GM23338 (cell line): ENCODE measurements at regions not wholly inside any gene's neighbourhood (a gene's known extent, or its start where the extent isn't known, plus 50 kb on each side); places are given as distances from the start of the nearest gene placed in this dataset.

Experiments used
- EZH2 ChIP-seq: fragments of 200-600 bp; sonication (generic); IDR thresholded peaks from one replicate; pipeline ENCODE4 v1.8.0; 2017; ENCODE audit warnings: antibody characterized with exemption, mild to moderate bottlenecking, low read depth; ENCODE audit not compliant: unreplicated experiment
- JUNB ChIP-seq: IDR thresholded peaks from one replicate; pipeline ENCODE4 v1.6.1; 2016; ENCODE audit warnings: antibody characterized with exemption; ENCODE audit not compliant: unreplicated experiment
- STAT1 ChIP-seq: IDR thresholded peaks from one replicate; pipeline ENCODE4 v1.6.1; 2016; ENCODE audit warnings: antibody characterized with exemption; ENCODE audit not compliant: unreplicated experiment
- TF ChIP-seq, protein P1 (sequence below): IDR thresholded peaks from one replicate; pipeline ENCODE4 v1.6.1; 2018; ENCODE audit warnings: antibody characterized with exemption; ENCODE audit not compliant: unreplicated experiment
- TF ChIP-seq, protein P2 (sequence below), 2 experiments: fragments of 200-600 bp in 1 of 2; sonication (generic) in 1 of 2; conservative IDR thresholded peaks; 2 replicates each; pipeline versions ENCODE4 v1.5.1 to v1.6.1; 2016 to 2017; ENCODE audit warnings: antibody characterized with exemption in 2 of 2, low read depth in 2 of 2, mild to moderate bottlenecking in 2 of 2, moderate library complexity in 1 of 2

DNA sequence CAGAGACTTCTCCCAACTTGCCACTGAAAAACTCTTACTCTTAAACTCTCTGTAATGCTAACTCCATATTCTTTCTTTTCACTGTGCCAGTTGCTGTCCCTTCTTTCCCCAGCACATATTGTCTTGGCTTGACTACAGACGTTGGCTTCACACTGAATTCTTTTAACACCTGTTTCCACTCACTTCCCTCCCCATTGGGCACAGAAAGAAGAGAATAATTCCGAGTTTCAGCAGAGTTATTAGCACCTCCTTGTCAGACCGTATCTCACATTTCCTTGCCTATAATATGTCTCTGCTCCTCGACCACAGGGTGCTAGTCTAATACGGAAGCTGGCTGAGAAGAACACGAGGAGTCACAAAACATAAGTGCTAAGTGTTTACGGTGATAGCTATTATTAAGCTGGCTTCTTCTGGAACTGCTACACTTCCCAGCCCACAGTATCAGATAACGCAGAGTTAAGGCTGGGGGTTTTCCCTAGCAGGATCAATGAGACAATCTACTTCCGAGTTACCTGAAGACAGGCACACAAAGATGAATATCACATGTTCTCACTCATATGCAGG is 188.5 kb upstream of the CDH8 start:
- TF ChIP-seq, protein P1, sequence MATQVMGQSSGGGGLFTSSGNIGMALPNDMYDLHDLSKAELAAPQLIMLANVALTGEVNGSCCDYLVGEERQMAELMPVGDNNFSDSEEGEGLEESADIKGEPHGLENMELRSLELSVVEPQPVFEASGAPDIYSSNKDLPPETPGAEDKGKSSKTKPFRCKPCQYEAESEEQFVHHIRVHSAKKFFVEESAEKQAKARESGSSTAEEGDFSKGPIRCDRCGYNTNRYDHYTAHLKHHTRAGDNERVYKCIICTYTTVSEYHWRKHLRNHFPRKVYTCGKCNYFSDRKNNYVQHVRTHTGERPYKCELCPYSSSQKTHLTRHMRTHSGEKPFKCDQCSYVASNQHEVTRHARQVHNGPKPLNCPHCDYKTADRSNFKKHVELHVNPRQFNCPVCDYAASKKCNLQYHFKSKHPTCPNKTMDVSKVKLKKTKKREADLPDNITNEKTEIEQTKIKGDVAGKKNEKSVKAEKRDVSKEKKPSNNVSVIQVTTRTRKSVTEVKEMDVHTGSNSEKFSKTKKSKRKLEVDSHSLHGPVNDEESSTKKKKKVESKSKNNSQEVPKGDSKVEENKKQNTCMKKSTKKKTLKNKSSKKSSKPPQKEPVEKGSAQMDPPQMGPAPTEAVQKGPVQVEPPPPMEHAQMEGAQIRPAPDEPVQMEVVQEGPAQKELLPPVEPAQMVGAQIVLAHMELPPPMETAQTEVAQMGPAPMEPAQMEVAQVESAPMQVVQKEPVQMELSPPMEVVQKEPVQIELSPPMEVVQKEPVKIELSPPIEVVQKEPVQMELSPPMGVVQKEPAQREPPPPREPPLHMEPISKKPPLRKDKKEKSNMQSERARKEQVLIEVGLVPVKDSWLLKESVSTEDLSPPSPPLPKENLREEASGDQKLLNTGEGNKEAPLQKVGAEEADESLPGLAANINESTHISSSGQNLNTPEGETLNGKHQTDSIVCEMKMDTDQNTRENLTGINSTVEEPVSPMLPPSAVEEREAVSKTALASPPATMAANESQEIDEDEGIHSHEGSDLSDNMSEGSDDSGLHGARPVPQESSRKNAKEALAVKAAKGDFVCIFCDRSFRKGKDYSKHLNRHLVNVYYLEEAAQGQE, result no peak
- TF ChIP-seq EZH2, result no peak
- TF ChIP-seq JUNB, result no peak
- TF ChIP-seq, protein P2, sequence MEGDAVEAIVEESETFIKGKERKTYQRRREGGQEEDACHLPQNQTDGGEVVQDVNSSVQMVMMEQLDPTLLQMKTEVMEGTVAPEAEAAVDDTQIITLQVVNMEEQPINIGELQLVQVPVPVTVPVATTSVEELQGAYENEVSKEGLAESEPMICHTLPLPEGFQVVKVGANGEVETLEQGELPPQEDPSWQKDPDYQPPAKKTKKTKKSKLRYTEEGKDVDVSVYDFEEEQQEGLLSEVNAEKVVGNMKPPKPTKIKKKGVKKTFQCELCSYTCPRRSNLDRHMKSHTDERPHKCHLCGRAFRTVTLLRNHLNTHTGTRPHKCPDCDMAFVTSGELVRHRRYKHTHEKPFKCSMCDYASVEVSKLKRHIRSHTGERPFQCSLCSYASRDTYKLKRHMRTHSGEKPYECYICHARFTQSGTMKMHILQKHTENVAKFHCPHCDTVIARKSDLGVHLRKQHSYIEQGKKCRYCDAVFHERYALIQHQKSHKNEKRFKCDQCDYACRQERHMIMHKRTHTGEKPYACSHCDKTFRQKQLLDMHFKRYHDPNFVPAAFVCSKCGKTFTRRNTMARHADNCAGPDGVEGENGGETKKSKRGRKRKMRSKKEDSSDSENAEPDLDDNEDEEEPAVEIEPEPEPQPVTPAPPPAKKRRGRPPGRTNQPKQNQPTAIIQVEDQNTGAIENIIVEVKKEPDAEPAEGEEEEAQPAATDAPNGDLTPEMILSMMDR (conservative IDR thresholded peaks at IDR 0.05; ENCODE audit: low read depth in 2 of 2), result no peak
- no peak for TF ChIP-seq STAT1
